ENCODE measurements at regions not wholly inside any gene's neighbourhood (a gene's known extent, or its start where the extent isn't known, plus 50 kb on each side); places are given as distances from the start of the nearest gene placed in this dataset.

DNA sequence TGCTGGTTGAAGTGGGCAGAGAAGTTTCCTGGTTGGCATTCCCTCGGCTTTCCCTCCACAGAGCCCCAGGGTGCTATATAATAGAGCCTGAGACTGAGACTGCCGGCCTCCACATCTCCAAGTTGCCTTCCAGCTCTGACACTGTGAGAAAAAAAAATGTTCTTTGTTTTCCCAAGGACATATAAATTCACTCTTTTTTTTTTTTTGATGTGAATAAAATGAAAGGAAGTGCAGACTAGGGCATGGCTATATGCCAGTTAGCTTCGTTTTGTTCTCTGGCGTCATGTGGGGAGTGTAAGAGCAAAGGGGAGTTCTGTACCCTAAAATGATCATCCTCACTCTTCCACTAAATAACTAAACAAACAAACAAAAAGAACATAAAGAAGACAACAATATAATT lies 101.6 kb downstream of the TNFSF18 start:
- no peaks in the 10 kb centered on the region for H3K36me3 Mint-ChIP-seq (ENCODE audit: insufficient read depth in 2 of 2)
- no peaks in the 10 kb centered on the region for H3K9me3 Mint-ChIP-seq
- H3K27me3 Mint-ChIP-seq (ENCODE audit: low read depth), result peaks cover 51% of the 10 kb centered on the region

DNA sequence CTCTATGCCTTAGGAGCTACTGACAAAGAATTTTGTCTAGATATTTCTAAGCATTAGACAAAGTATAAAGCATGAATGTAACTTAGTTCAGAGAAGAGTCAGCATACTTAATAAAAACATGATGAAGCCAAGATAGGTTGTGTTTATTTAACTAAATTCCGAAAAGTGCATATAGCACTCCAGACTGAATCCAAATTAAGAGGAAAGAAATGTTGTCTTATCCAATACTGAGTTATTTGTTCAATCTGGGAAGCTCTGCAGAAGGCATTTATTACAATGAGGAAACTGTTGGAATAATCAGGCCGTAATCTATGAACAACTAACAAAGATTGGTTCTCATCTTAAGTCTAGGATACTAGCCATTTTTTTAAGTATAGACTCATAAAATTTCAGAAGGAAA lies 100.2 kb downstream of the TNFSF18 start:
- peaks cover 47% of the 10 kb centered on the region for H3K27me3 Mint-ChIP-seq (ENCODE audit: low read depth)
- H3K4me3 Mint-ChIP-seq, result no peak overlapping the region
- ATAC-seq (replicated peaks in 1 of 2), result no peak
- no peaks in the 10 kb centered on the region for H3K36me3 Mint-ChIP-seq (ENCODE audit: insufficient read depth in 2 of 2)
- no peaks in the 10 kb centered on the region for H3K9me3 Mint-ChIP-seq
- peaks cover 24% of the 10 kb centered on the region for H3K4me1 Mint-ChIP-seq (ENCODE audit: low read depth)
- H3K27ac Mint-ChIP-seq, result no peak overlapping the region
- no peak for DNase-seq

More for the DNA sequence above, 101.6 kb downstream of the TNFSF18 start:
- Mint-ChIP-seq H3K4me1 (ENCODE audit: low read depth) (peaks cover 24% of the 10 kb centered on the region), H3K4me3 (no peak overlapping the region), H3K27ac (no peak overlapping the region)
- DNase-seq, result no peak
- no peak for ATAC-seq (replicated peaks in 1 of 2)

GRCh38 chr1:172951730-172952365 lies 98.9 kb downstream of the TNFSF18 start:
- Mint-ChIP-seq H3K4me3 (no peak overlapping the region), H3K27me3 (ENCODE audit: low read depth) (peaks cover 51% of the 10 kb centered on the region), H3K9me3 (no peaks in the 10 kb centered on the region), H3K27ac (no peak overlapping the region), H3K4me1 (ENCODE audit: low read depth) (peaks cover 23% of the 10 kb centered on the region), H3K36me3 (ENCODE audit: insufficient read depth in 2 of 2) (no peaks in the 10 kb centered on the region)
- no peak for DNase-seq
- no peak for ATAC-seq (replicated peaks in 1 of 2)

DNA sequence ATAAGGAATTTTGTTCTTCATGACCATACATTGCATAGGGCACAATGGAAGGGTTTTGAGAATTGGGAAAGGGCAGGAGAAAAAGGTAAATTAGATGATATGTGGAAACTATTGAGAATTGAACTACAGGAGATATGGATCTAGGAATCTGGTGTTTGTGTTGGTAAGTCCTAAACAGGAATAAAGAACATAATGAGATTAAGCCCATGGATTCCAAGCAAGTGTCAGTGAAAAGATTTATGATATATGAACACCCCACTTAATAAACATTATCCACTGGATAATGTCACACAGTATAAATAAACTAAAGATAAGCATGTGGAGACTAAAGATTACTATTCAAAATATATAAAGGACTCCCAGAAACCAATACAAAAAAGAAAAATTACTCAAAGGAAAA lies 98.2 kb downstream of the TNFSF18 start:
- peaks cover 17% of the 10 kb centered on the region for H3K4me1 Mint-ChIP-seq (ENCODE audit: low read depth)
- DNase-seq, result no peak
- ATAC-seq (replicated peaks in 1 of 2), result no peak
- peak overlapping the region; percentile 44 for H3K27ac Mint-ChIP-seq
- H3K4me3 Mint-ChIP-seq, result no peak overlapping the region
- peaks cover 58% of the 10 kb centered on the region for H3K27me3 Mint-ChIP-seq (ENCODE audit: low read depth)
- no peaks in the 10 kb centered on the region for H3K9me3 Mint-ChIP-seq
- no peaks in the 10 kb centered on the region for H3K36me3 Mint-ChIP-seq (ENCODE audit: insufficient read depth in 2 of 2)

- H3K36me3 Mint-ChIP-seq (ENCODE audit: insufficient read depth in 2 of 2), result no peaks in the 10 kb centered on the region
- DNase-seq (no peak), ATAC-seq (replicated peaks in 1 of 2) (no peak)
- H3K9me3 Mint-ChIP-seq, result no peaks in the 10 kb centered on the region
- peaks cover 5% of the 10 kb centered on the region for H3K4me1 Mint-ChIP-seq (ENCODE audit: low read depth)
- no peak overlapping the region for H3K27ac Mint-ChIP-seq
- H3K4me3 Mint-ChIP-seq, result no peak overlapping the region
- H3K27me3 Mint-ChIP-seq (ENCODE audit: low read depth), result peaks cover 54% of the 10 kb centered on the region
Measured at GRCh38 chr1:172954476-172955150, 96.1 kb downstream of the TNFSF18 start.

DNA sequence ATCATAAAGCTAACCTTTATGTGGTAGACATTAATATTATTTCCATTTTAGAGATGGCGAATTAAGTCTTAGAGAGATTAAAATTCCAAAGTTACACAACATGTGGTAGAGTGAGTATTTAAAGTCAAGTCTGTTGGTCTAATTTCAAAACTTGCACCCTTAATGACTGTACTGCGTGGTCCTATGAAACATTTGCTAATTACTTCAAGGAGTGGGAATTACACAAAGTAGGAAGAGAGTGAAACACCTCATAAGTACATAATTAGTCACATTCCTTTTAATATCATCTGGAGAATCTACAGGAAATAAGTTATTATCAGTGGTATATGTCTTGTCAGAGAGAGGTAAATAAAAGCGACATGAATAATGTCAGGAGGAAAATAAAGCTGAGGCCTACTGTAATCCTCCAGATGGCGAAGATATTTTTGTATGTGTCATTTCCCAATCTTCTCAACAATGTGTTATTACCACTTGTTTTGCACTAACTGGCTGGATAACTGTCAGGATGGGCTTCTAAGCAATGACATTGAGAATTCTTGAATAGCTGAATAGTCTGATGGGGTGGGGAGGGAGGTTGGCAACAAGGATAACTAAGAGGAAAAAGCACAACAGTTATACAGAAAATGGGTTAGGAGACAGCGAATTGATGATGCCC lies 95.5 kb downstream of the TNFSF18 start:
- H3K27ac Mint-ChIP-seq, result no peak overlapping the region
- no peaks in the 10 kb centered on the region for H3K9me3 Mint-ChIP-seq
- ATAC-seq (replicated peaks in 1 of 2) (no peak), DNase-seq (no peak)
- H3K4me1 Mint-ChIP-seq (ENCODE audit: low read depth), result peaks cover 5% of the 10 kb centered on the region
- no peak overlapping the region for H3K4me3 Mint-ChIP-seq
- H3K27me3 Mint-ChIP-seq (ENCODE audit: low read depth), result peaks cover 55% of the 10 kb centered on the region
- no peaks in the 10 kb centered on the region for H3K36me3 Mint-ChIP-seq (ENCODE audit: insufficient read depth in 2 of 2)

DNA sequence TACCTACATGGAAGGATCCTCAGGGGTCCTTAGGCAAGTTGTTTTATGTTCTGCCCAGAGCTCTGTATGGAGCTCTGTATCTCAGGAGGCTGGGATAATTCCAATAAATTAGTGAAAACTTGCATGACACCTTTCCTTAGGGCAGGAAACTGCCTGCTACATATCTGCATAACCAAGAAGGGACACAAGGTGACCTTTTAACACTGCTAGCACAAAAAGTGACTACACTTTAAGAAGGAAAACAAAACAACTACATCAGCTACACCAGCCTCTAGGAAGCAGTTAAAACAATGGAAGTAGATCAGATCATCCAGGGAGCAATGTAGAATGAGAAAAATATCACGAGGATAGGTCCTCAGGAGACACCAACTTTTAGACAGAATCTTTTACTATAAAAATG lies 93.9 kb downstream of the TNFSF18 start:
- DNase-seq (no peak), ATAC-seq (replicated peaks in 1 of 2) (no peak)
- Mint-ChIP-seq H3K4me1 (ENCODE audit: low read depth) (peaks cover 5% of the 10 kb centered on the region), H3K4me3 (no peak overlapping the region), H3K27me3 (ENCODE audit: low read depth) (peaks cover 65% of the 10 kb centered on the region), H3K27ac (no peak overlapping the region), H3K9me3 (no peaks in the 10 kb centered on the region), H3K36me3 (ENCODE audit: insufficient read depth in 2 of 2) (no peaks in the 10 kb centered on the region)

DNA sequence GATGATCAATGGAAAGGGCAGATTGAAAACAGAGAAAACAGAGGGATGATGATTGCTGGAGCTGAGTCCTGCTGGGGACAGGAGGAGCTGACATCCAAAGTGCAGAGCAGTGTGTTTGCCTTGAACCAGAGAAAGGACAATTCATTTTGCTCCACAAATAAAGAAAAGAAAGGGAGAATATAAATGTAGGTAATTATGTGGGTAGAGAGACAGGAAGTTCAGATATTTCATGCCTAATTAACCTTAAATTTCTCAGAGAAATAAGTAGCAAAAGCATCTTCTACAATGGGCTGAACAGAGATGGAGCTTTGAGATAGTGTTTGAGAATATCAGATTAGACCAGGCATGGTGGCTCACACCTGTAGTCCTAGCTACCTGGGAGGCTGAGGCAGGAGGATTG lies 93.2 kb downstream of the TNFSF18 start:
- H3K9me3 Mint-ChIP-seq, result peaks cover 0 to 2% of the 10 kb centered on the region in 2 donors
- H3K4me3 Mint-ChIP-seq, result no peak overlapping the region
- H3K4me1 Mint-ChIP-seq (ENCODE audit: low read depth), result peaks cover 4% of the 10 kb centered on the region
- ATAC-seq (replicated peaks in 1 of 2) (no peak), DNase-seq (no peak)
- peaks cover 64% of the 10 kb centered on the region for H3K27me3 Mint-ChIP-seq (ENCODE audit: low read depth)
- H3K27ac Mint-ChIP-seq, result no peak overlapping the region
- H3K36me3 Mint-ChIP-seq (ENCODE audit: insufficient read depth in 2 of 2), result peaks cover 0 to 3% of the 10 kb centered on the region in 2 donors

- Mint-ChIP-seq H3K9me3 (peaks cover 0 to 2% of the 10 kb centered on the region in 2 donors), H3K4me3 (no peak overlapping the region), H3K27me3 (ENCODE audit: low read depth) (peaks cover 58% of the 10 kb centered on the region), H3K36me3 (ENCODE audit: insufficient read depth in 2 of 2) (peaks cover 0 to 7% of the 10 kb centered on the region in 2 donors), H3K27ac (no peak overlapping the region), H3K4me1 (ENCODE audit: low read depth) (no peaks in the 10 kb centered on the region)
- DNase-seq (no peak), ATAC-seq (replicated peaks in 1 of 2) (no peak)
Measured at GRCh38 chr1:172959571-172959970, 91.2 kb downstream of the TNFSF18 start.

- no peak overlapping the region for H3K4me3 Mint-ChIP-seq
- H3K4me1 Mint-ChIP-seq (ENCODE audit: low read depth), result no peaks in the 10 kb centered on the region
- H3K27me3 Mint-ChIP-seq (ENCODE audit: low read depth), result peaks cover 60% of the 10 kb centered on the region
- no peak overlapping the region for H3K27ac Mint-ChIP-seq
- peaks cover 0 to 2% of the 10 kb centered on the region in 2 donors for H3K9me3 Mint-ChIP-seq
- ATAC-seq (replicated peaks in 1 of 2) (no peak), DNase-seq (no peak)
- H3K36me3 Mint-ChIP-seq (ENCODE audit: insufficient read depth in 2 of 2), result peaks cover 0 to 7% of the 10 kb centered on the region in 2 donors
Measured at GRCh38 chr1:172960019-172960418, 90.7 kb downstream of the TNFSF18 start.

DNA sequence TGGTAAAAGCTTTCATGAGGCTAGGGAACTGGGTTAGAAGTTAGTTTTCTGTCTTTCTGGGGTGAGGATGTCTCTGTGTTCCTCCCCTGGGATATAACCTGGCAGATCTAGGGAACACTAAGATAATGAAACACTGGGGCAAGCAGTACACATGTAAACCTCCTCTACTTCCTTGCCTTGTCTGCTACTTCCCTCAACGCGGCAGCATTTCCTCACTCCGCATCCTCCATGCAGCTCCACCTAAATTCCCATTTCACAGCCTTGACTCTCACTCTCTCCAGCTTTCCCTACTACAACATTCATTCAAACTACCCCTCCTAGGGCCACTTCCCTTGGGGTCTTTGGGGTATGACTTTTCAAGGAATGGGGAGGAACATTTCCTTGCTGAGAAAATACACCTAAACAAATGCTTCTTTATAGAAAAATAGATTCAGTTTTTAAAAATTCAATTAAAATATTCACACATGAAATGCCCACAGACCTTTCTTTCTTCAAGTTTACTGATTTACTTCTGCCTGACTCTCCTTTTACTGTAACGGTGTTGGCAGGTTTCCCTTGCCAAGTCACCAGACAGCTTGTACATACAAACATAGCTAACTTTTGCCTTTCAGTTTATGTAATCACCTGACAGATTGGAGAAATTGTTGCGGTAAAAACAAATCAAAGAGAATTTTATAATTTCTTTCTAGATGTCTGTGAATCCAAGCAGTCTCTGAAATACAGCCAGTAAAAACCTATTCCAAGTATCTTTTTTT lies 90.1 kb downstream of the TNFSF18 start:
- peaks cover 0 to 2% of the 10 kb centered on the region in 2 donors for H3K9me3 Mint-ChIP-seq
- no peak overlapping the region for H3K27ac Mint-ChIP-seq
- H3K4me1 Mint-ChIP-seq (ENCODE audit: low read depth), result no peaks in the 10 kb centered on the region
- DNase-seq, result no peak
- peaks cover 66% of the 10 kb centered on the region for H3K27me3 Mint-ChIP-seq (ENCODE audit: low read depth)
- H3K36me3 Mint-ChIP-seq (ENCODE audit: insufficient read depth in 2 of 2), result peaks cover 0 to 7% of the 10 kb centered on the region in 2 donors
- no peak for ATAC-seq (replicated peaks in 1 of 2)
- no peak overlapping the region for H3K4me3 Mint-ChIP-seq

DNA sequence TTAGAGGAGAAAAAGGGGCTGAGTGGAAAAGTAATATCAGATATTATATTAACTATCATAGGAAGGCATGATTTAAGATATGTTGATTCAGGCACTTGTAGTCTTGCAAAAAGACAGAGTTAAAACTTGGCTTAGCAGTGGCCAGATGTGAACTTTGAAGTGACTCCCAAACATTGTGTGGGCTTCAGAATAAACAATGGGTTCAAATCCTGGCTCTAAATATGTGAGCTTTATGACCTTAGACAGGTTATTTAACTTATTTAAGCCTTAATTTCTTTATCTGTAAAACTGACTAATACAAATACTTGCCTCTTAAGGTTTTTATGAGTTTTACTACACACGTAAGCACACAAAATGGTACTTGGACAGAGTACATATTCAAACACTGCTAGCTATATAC lies 85.9 kb downstream of the TNFSF18 start:
- no peak for DNase-seq
- Mint-ChIP-seq H3K4me3 (no peak overlapping the region), H3K9me3 (peaks cover 0 to 2% of the 10 kb centered on the region in 2 donors), H3K36me3 (ENCODE audit: insufficient read depth in 2 of 2) (peaks cover 0 to 7% of the 10 kb centered on the region in 2 donors), H3K4me1 (ENCODE audit: low read depth) (peaks cover 11% of the 10 kb centered on the region), H3K27me3 (ENCODE audit: low read depth) (peaks cover 48% of the 10 kb centered on the region), H3K27ac (no peak overlapping the region)
- ATAC-seq (replicated peaks in 1 of 2), result no peak

Data from activated T-cell treated with anti-CD3 and anti-CD28 coated beads, Interleukin-2, amount 50 U/mL, for 72 hours (primary cell).